SK-N-SH treated with all-trans-retinoic acid at 6 μM for 48 hours (cell line): ENCODE measurements at regions not wholly inside any gene's neighbourhood (a gene's known extent, or its start where the extent isn't known, plus 50 kb on each side); places are given as distances from the start of the nearest gene placed in this dataset.

Experiments
- BACH2 ChIP-seq: fragments of 250-450 bp; sonication (Bioruptor Pico); IDR thresholded peaks from 2 replicates; pipeline ENCODE4 v1.9.0; 2021; ENCODE audit warnings: mild to moderate bottlenecking, borderline replicate concordance
- CREB5 ChIP-seq: fragments of 250-450 bp; sonication (Bioruptor Pico); IDR thresholded peaks from 2 replicates; pipeline ENCODE4 v1.5.1; 2020; ENCODE audit warnings: low read depth, mild to moderate bottlenecking, moderate library complexity
- ESRRG ChIP-seq: fragments of 250-450 bp; sonication (Bioruptor Pico); IDR thresholded peaks from 2 replicates; pipeline ENCODE4 v1.6.1; 2021; ENCODE audit warnings: mild to moderate bottlenecking
- ISL1 ChIP-seq: fragments of 250-450 bp; sonication (Bioruptor Pico); IDR thresholded peaks from 2 replicates; pipeline ENCODE4 v2.1.2; 2022; ENCODE audit warnings: mild to moderate bottlenecking, moderate library complexity
- PATZ1 ChIP-seq: fragments of 250-450 bp; sonication (Bioruptor Pico); IDR thresholded peaks from 2 replicates; pipeline ENCODE4 v1.8.0; 2020; ENCODE audit warnings: mild to moderate bottlenecking, moderate library complexity, borderline replicate concordance
- RARB ChIP-seq: fragments of 250-450 bp; sonication (Bioruptor Pico); IDR thresholded peaks from 2 replicates; pipeline ENCODE4 v1.8.0; 2021; ENCODE audit warnings: mild to moderate bottlenecking, moderate library complexity
- SNAI2 ChIP-seq: fragments of 250-450 bp; sonication (Bioruptor Pico); IDR thresholded peaks from 2 replicates; pipeline ENCODE4 v1.5.0; 2020; ENCODE audit warnings: mild to moderate bottlenecking, moderate library complexity
- TOX ChIP-seq: fragments of 250-450 bp; sonication (Bioruptor Pico); IDR thresholded peaks from 2 replicates; pipeline ENCODE4 v1.8.0; 2021; ENCODE audit warnings: mild to moderate bottlenecking, moderate library complexity, borderline replicate concordance
- ZC3H10 ChIP-seq: fragments of 250-450 bp; sonication (Bioruptor Pico); IDR thresholded peaks from 2 replicates; pipeline ENCODE4 v1.5.1; 2021; ENCODE audit warnings: mild to moderate bottlenecking, moderate library complexity
- ZFP30 ChIP-seq: fragments of 450-650 bp; formaldehyde crosslinking; IDR thresholded peaks from 2 replicates; pipeline ENCODE4 v1.5.0; 2022; ENCODE audit warnings: mild to moderate bottlenecking, moderate library complexity
- TF ChIP-seq, protein P1 (sequence below): fragments of 250-450 bp; sonication (Bioruptor Pico); IDR thresholded peaks from 2 replicates; pipeline ENCODE4 v1.5.0; 2020; ENCODE audit warnings: mild to moderate bottlenecking, moderate library complexity

DNA sequence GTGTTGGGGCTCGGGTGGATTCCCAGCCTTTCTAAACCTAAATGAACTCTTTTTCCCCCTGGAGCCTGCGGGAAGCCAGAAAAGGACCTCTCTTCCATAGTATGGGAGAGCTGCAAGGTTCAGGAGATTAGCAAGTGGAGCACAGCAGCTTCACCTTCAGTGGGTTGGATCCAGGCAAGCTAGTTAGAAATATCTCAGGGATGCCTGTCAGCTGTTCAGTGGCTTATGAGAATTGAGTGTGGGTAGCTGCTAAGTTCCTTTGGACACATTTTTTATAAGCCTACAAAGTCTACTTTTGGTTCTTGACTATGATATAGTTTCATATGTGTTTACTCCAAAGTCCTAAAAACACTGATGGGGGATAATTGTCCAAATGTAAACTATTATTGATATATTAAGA lies 642.1 kb downstream of the EPM2A start:
- no peak for TF ChIP-seq ESRRG (CRISPR knock-in tag)
- TF ChIP-seq, protein P1, sequence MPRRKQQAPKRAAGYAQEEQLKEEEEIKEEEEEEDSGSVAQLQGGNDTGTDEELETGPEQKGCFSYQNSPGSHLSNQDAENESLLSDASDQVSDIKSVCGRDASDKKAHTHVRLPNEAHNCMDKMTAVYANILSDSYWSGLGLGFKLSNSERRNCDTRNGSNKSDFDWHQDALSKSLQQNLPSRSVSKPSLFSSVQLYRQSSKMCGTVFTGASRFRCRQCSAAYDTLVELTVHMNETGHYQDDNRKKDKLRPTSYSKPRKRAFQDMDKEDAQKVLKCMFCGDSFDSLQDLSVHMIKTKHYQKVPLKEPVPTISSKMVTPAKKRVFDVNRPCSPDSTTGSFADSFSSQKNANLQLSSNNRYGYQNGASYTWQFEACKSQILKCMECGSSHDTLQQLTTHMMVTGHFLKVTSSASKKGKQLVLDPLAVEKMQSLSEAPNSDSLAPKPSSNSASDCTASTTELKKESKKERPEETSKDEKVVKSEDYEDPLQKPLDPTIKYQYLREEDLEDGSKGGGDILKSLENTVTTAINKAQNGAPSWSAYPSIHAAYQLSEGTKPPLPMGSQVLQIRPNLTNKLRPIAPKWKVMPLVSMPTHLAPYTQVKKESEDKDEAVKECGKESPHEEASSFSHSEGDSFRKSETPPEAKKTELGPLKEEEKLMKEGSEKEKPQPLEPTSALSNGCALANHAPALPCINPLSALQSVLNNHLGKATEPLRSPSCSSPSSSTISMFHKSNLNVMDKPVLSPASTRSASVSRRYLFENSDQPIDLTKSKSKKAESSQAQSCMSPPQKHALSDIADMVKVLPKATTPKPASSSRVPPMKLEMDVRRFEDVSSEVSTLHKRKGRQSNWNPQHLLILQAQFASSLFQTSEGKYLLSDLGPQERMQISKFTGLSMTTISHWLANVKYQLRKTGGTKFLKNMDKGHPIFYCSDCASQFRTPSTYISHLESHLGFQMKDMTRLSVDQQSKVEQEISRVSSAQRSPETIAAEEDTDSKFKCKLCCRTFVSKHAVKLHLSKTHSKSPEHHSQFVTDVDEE: no peak
- TF ChIP-seq SNAI2 (CRISPR knock-in tag): no peak
- TF ChIP-seq BACH2 (CRISPR knock-in tag): no peak
- no peak for TF ChIP-seq RARB (CRISPR knock-in tag)
- no peak for TF ChIP-seq PATZ1 (CRISPR knock-in tag)
- TF ChIP-seq TOX (CRISPR knock-in tag): no peak
- TF ChIP-seq ZC3H10: no peak
- no peak for TF ChIP-seq CREB5 (CRISPR knock-in tag)
- TF ChIP-seq ZFP30 (CRISPR knock-in tag): no peak
- no peak for TF ChIP-seq ISL1 (CRISPR knock-in tag)
